HAP-1 (cell line): ENCODE measurements at regions not wholly inside any gene's neighbourhood (a gene's known extent, or its start where the extent isn't known, plus 50 kb on each side); places are given as distances from the start of the nearest gene placed in this dataset.

ENCODE experiments used
- DNase-seq, 2 experiments: peaks; one replicate each; pipeline ENCODE4 v3.0.0-alpha.2; 2016 to 2020; ENCODE audit warnings: low spot score in 2 of 2
- H3K27me3 ChIP-seq: fragments of 250-450 bp; sonication (Bioruptor Pico); 2 replicates; pipeline ENCODE4 v1.5.1; 2020; ENCODE audit warnings: low read depth, mild to moderate bottlenecking, moderate library complexity
- H3K36me3 ChIP-seq: fragments of 250-450 bp; sonication (Bioruptor Pico); replicated peaks from 2 replicates; pipeline ENCODE4 v1.5.1; 2020; ENCODE audit warnings: mild to moderate bottlenecking
- H3K4me1 ChIP-seq: fragments of 250-450 bp; sonication (Bioruptor Pico); 2 replicates; pipeline ENCODE4 v1.5.1; 2020; ENCODE audit warnings: mild to moderate bottlenecking
- H3K4me3 ChIP-seq: fragments of 250-450 bp; sonication (Bioruptor Pico); 2 replicates; pipeline ENCODE4 v1.5.1; 2020; ENCODE audit warnings: mild to moderate bottlenecking, moderate library complexity
- H3K9me3 ChIP-seq: fragments of 250-450 bp; sonication (Bioruptor Pico); 2 replicates; pipeline ENCODE4 v1.5.1; 2020; ENCODE audit warnings: mild to moderate bottlenecking, moderate library complexity
- in situ Hi-C: fragments of 300-500 bp; cut with MboI; formaldehyde crosslinking; loops from 3 replicates; pipeline ENCODE4 v1.14.3; 2020; ENCODE audit warnings: low sequenced_read_pairs, inconsistent platforms, mixed read lengths

GRCh38 chr2:67214585-67215185, 182.4 kb upstream of the ETAA1 start:
- Histone ChIP-seq H3K27me3 (0 out of 2 replicates have a peak, but pooled peaks cover 7% of the 10 kb centered on the region), H3K4me1 (peaks cover under 1% of the 10 kb centered on the region; the same call in 1 of the 2 replicates), H3K4me3 (no peak overlapping the region), H3K36me3 (no peaks in the 10 kb centered on the region), H3K9me3 (no peaks in the 10 kb centered on the region)
- in situ Hi-C loops = no loop called here
- no peak for DNase-seq

DNA sequence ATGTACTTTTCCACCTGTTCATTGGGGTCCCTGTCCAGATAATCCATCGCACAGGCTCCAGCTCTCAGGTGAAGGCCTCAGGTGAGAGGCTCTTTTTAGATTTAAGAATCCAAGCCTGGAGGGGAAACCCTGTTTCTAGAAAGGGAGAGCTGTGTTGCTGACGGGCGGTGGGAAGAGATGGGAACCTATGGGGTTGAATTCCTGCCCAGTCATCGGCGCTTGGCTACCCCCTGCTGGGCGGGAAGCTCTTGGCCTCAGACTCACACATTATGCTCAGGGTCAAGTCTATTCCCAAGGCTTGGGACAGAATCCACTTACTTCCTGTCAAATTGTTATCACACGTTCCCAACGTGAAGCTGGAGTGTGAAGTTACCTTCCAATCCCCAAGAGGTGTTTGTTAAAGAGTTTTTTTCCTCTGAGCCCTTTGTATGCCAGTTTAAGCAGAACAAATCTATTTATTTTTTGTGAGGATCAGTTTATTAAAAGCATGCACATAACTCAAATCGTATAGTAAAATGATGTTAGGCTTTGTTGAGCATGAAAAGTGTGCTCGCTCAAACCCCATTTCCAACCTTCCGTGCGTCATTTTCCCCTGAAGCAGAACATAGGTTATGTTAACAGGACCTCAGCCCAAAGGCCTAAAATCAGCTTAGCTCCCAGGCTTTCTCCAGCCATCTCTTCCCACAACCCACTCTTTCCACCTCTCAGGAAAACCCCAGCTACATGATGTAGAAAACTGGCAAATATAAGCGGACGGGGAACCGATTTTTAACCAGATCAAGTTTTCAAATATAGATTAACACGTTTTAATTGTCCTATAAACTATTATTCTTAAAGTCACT, 181.7 kb upstream of the ETAA1 start:
- no peaks in the 10 kb centered on the region for H3K9me3 ChIP-seq
- peak; percentile 41 to 74 for DNase-seq
- H3K4me3 ChIP-seq = no peak overlapping the region
- H3K27me3 ChIP-seq = 0 out of 2 replicates have a peak, but pooled peaks cover 9% of the 10 kb centered on the region
- H3K4me1 ChIP-seq = no peaks in the 10 kb centered on the region
- in situ Hi-C loops = no loop called here
- no peaks in the 10 kb centered on the region for H3K36me3 ChIP-seq

- Histone ChIP-seq H3K27me3 (0 out of 2 replicates have a peak, but pooled peaks cover 9% of the 10 kb centered on the region), H3K4me1 (no peaks in the 10 kb centered on the region), H3K36me3 (no peaks in the 10 kb centered on the region), H3K9me3 (no peaks in the 10 kb centered on the region), H3K4me3 (no peak overlapping the region)
- no peak for DNase-seq
- in situ Hi-C loops = no loop called here
These were observed 181.0 kb upstream of the ETAA1 start for GRCh38 chr2:67216103-67216502.

GRCh38 chr2:67216881-67217280, 180.3 kb upstream of the ETAA1 start:
- Histone ChIP-seq H3K9me3 (no peaks in the 10 kb centered on the region), H3K36me3 (no peaks in the 10 kb centered on the region), H3K4me3 (no peak overlapping the region), H3K27me3 (0 out of 2 replicates have a peak, but pooled peaks cover 9% of the 10 kb centered on the region), H3K4me1 (no peaks in the 10 kb centered on the region)
- no peak for DNase-seq
- in situ Hi-C loops = no loop called here

GRCh38 chr2:67217398-67217797, 179.7 kb upstream of the ETAA1 start:
- Histone ChIP-seq H3K9me3 (no peaks in the 10 kb centered on the region), H3K36me3 (no peaks in the 10 kb centered on the region), H3K27me3 (0 out of 2 replicates have a peak, but pooled peaks cover 7% of the 10 kb centered on the region), H3K4me3 (no peak overlapping the region), H3K4me1 (no peaks in the 10 kb centered on the region)
- DNase-seq = no peak
- in situ Hi-C loops = no loop called here

DNA sequence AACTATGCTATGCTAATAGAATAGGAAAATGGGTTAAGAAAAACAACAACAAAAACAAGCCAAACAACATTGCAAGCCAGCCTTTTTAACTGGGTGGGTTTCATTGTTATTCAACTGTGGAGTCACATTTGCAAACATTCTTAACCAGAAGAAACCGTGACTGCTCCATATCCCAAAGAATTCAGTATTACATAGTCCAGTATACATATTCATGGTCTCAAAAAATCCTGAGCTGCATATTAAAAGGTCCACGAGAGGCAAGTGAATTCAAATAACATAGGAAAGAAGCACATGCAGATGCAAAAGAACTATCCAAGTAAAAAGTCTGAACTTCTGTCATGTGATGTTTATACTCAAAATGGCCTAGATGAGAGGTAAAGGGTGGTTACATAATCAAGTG, 179.1 kb upstream of the ETAA1 start:
- H3K27me3 ChIP-seq = 0 out of 2 replicates have a peak, but pooled peaks cover 2% of the 10 kb centered on the region
- in situ Hi-C loops = no loop called here
- DNase-seq = no peak

GRCh38 chr2:67219651-67220050, 177.5 kb upstream of the ETAA1 start:
- in situ Hi-C loops = no loop called here
- Histone ChIP-seq H3K9me3 (no peaks in the 10 kb centered on the region), H3K4me3 (no peak overlapping the region), H3K4me1 (no peaks in the 10 kb centered on the region), H3K27me3 (0 out of 2 replicates have a peak, but pooled peaks cover 2% of the 10 kb centered on the region), H3K36me3 (no peaks in the 10 kb centered on the region)
- no peak for DNase-seq

More for the DNA sequence above, 179.1 kb upstream of the ETAA1 start:
- Histone ChIP-seq H3K9me3 (no peaks in the 10 kb centered on the region), H3K4me1 (no peaks in the 10 kb centered on the region), H3K4me3 (no peak overlapping the region), H3K36me3 (no peaks in the 10 kb centered on the region)

- in situ Hi-C loops = no loop called here
- Histone ChIP-seq H3K4me1 (no peaks in the 10 kb centered on the region), H3K27me3 (peaks cover 2% of the 10 kb centered on the region; the same call in 1 of the 2 replicates), H3K36me3 (no peaks in the 10 kb centered on the region), H3K9me3 (no peaks in the 10 kb centered on the region), H3K4me3 (no peak overlapping the region)
- no peak for DNase-seq
These were observed 175.9 kb upstream of the ETAA1 start for GRCh38 chr2:67221266-67221665.

GRCh38 chr2:67225287-67225973, 171.7 kb upstream of the ETAA1 start:
- no peak for DNase-seq
- Histone ChIP-seq H3K9me3 (no peaks in the 10 kb centered on the region), H3K36me3 (no peaks in the 10 kb centered on the region), H3K4me1 (no peaks in the 10 kb centered on the region), H3K27me3 (no peaks in the 10 kb centered on the region; the same call in 1 of the 2 replicates), H3K4me3 (no peak overlapping the region)
- in situ Hi-C loops = no loop called here

- Histone ChIP-seq H3K9me3 (no peaks in the 10 kb centered on the region), H3K4me3 (no peak overlapping the region), H3K36me3 (no peaks in the 10 kb centered on the region), H3K27me3 (peaks cover 3% of the 10 kb centered on the region), H3K4me1 (no peaks in the 10 kb centered on the region)
- in situ Hi-C loops = no loop called here
- DNase-seq = no peak
These were observed 167.4 kb upstream of the ETAA1 start for GRCh38 chr2:67229706-67230105.

- peaks cover 3% of the 10 kb centered on the region; the same call in 1 of the 2 replicates for H3K27me3 ChIP-seq
- DNase-seq = no peak
- no peaks in the 10 kb centered on the region for H3K36me3 ChIP-seq
- no peaks in the 10 kb centered on the region for H3K4me1 ChIP-seq
- in situ Hi-C loops = no loop called here
- H3K9me3 ChIP-seq = no peaks in the 10 kb centered on the region
- no peak overlapping the region for H3K4me3 ChIP-seq
These were observed 164.2 kb upstream of the ETAA1 start for GRCh38 chr2:67232936-67233335.

GRCh38 chr2:67234440-67234839, 162.7 kb upstream of the ETAA1 start:
- in situ Hi-C loops = no loop called here
- H3K36me3 ChIP-seq = no peaks in the 10 kb centered on the region
- no peak for DNase-seq

DNA sequence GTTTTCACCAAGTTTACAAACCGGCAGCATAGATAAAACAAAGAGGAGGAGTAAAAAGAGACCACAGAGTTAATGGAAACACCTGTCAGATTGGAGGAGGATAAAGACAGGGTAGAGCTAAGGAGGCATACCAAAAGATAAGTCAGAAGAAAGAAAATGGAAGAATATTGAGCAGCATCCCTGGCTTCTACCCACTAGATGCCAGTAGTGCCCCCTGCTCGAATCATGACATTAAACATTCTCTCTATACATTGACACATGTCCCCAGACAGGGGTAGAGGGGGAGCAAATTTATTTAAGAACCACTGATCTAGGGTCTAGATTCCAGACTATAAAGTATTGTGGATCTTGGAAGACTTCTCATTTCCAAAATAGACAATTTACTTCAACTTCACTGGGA, 159.8 kb upstream of the ETAA1 start:
- DNase-seq = no peak
- H3K36me3 ChIP-seq = no peaks in the 10 kb centered on the region
- no peaks in the 10 kb centered on the region for H3K27me3 ChIP-seq
- H3K9me3 ChIP-seq = no peaks in the 10 kb centered on the region
- no peaks in the 10 kb centered on the region for H3K4me1 ChIP-seq
- in situ Hi-C loops = no loop called here
- no peak overlapping the region for H3K4me3 ChIP-seq

More at GRCh38 chr2:67234440-67234839, 162.7 kb upstream of the ETAA1 start:
- H3K9me3 ChIP-seq = no peaks in the 10 kb centered on the region
- H3K27me3 ChIP-seq = peaks cover 3% of the 10 kb centered on the region; the same call in 1 of the 2 replicates
- H3K4me3 ChIP-seq = no peak overlapping the region
- H3K4me1 ChIP-seq = no peaks in the 10 kb centered on the region

DNA sequence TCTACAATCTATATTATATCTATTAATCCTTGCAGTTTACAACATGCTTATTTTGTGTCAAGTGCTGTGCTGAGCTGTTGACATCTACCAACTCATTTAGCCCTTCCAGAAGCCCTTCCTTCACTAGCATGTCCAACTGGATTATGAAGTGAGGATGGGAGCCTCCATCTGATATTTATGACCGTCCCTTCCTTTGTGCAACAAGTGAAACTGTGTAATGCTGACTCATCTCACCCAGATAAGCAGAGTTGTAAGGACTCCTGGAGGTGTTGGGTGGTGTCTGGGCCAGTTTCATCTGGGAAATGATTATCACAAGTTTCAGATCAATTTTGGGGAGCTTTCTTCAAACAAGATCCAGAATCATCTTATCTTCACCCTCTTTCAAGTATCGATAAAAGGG, 156.6 kb upstream of the ETAA1 start:
- no peak for DNase-seq
- no peaks in the 10 kb centered on the region for H3K36me3 ChIP-seq
- no peaks in the 10 kb centered on the region for H3K27me3 ChIP-seq
- H3K4me1 ChIP-seq = no peaks in the 10 kb centered on the region
- no peak overlapping the region for H3K4me3 ChIP-seq
- H3K9me3 ChIP-seq = no peaks in the 10 kb centered on the region
- in situ Hi-C loops = no loop called here
